CD4-positive, alpha-beta memory T cell (primary cell): ENCODE measurements at regions not wholly inside any gene's neighbourhood (a gene's known extent, or its start where the extent isn't known, plus 50 kb on each side); places are given as distances from the start of the nearest gene placed in this dataset.

Source experiments
- CTCF ChIA-PET: fragments of 350-600 bp; sonication (Branson Sonifier 250); formaldehyde crosslinking; loops from one replicate; lab custom pipeline; 2021; ENCODE audit warnings: inconsistent platforms; ENCODE audit not compliant: partially characterized antibody; lab: Charles Lee
- POLR2A ChIA-PET: fragments of 350-600 bp; sonication (Branson Sonifier 250); formaldehyde crosslinking; loops from one replicate; lab custom pipeline; 2021; ENCODE audit not compliant: partially characterized antibody; lab: Charles Lee
- DNase-seq, 5 donors: peaks; one replicate each; pipeline versions ENCODE4 v3.0.0 to v3.0.0-alpha.2; 2020 to 2022; ENCODE audit warnings: mixed read lengths in 1 of 5
- H3K27ac ChIP-seq: one replicate; pipeline ENCODE4 v1.7.0; 2013; ENCODE audit warnings: low read depth, low read length
- H3K27me3 ChIP-seq: 2 replicates; pipeline ENCODE4 v1.7.0; 2013; ENCODE audit warnings: mild to moderate bottlenecking, low read length, moderate library complexity; ENCODE audit not compliant: insufficient read depth
- H3K36me3 ChIP-seq: 2 replicates; pipeline ENCODE4 v1.7.0; 2013; ENCODE audit warnings: mild to moderate bottlenecking, low read length, moderate library complexity; ENCODE audit not compliant: insufficient read depth
- H3K4me1 ChIP-seq: 2 replicates; pipeline ENCODE4 v1.7.0; 2013; ENCODE audit warnings: mild to moderate bottlenecking, low read length, moderate library complexity; ENCODE audit not compliant: insufficient read depth
- H3K4me3 ChIP-seq, 2 donors: one replicate each; pipeline ENCODE4 v1.7.0; 2013; ENCODE audit warnings: low read length in 2 of 2, mild to moderate bottlenecking in 1 of 2
- H3K9me3 ChIP-seq, 2 donors: one replicate each; pipeline ENCODE4 v1.7.0; 2013; ENCODE audit warnings: low read length in 2 of 2, control low read depth in 1 of 2; ENCODE audit not compliant: control insufficient read depth in 1 of 2
- H3K27ac Mint-ChIP-seq, 7 donors: one replicate each; pipeline ENCODE4 v1.8.0; 2020 to 2021; ENCODE audit warnings: mixed read lengths in 7 of 7, mild to moderate bottlenecking in 6 of 7, inconsistent platforms in 3 of 7, moderate library complexity in 3 of 7
- H3K27me3 Mint-ChIP-seq, 2 donors: one replicate each; pipeline ENCODE4 v1.8.0; 2020 to 2021; ENCODE audit warnings: mixed read lengths in 2 of 2
- H3K36me3 Mint-ChIP-seq, 2 donors: one replicate each; pipeline ENCODE4 v1.8.0; 2020 to 2021; ENCODE audit warnings: mixed read lengths in 2 of 2, inconsistent platforms in 1 of 2, mild to moderate bottlenecking in 1 of 2
- H3K4me1 Mint-ChIP-seq, 4 donors: one replicate each; pipeline ENCODE4 v1.8.0; 2020 to 2021; ENCODE audit warnings: mixed read lengths in 4 of 4, mild to moderate bottlenecking in 1 of 4
- H3K4me3 Mint-ChIP-seq, 8 donors: one replicate each; pipeline ENCODE4 v1.8.0; 2020 to 2021; ENCODE audit warnings: mixed read lengths in 8 of 8, mild to moderate bottlenecking in 7 of 8, moderate library complexity in 6 of 8, inconsistent platforms in 3 of 8
- H3K9me3 Mint-ChIP-seq, 8 donors: one replicate each; pipeline ENCODE4 v1.8.0; 2020 to 2021; ENCODE audit warnings: mixed read lengths in 8 of 8, mild to moderate bottlenecking in 5 of 8, inconsistent platforms in 3 of 8, moderate library complexity in 1 of 8
- intact Hi-C: fragments of 100-400 bp; cut with micrococcal nuclease; formaldehyde crosslinking; loops from one replicate; pipeline ENCODE4 v1.15.1; 2023

- ChIA-PET CTCF (no interaction called here), POLR2A (no interaction called here)
- Mint-ChIP-seq H3K36me3 (peaks cover 4 to 8% of the 10 kb centered on the region in 2 donors), H3K27me3 (peaks cover 0 to 3% of the 10 kb centered on the region in 2 donors), H3K4me1 (no peaks in the 10 kb centered on the region), H3K4me3 (no peak overlapping the region), H3K9me3 (peaks cover 6 to 48% (median 38%) of the 10 kb centered on the region in 8 donors), H3K27ac (peak overlapping the region in 1 of 7 donors; percentile 23)
- no peaks in the 10 kb centered on the region for H3K4me1 ChIP-seq
- no peak overlapping the region for H3K27ac ChIP-seq
- no peaks in the 10 kb centered on the region for H3K36me3 ChIP-seq
- no peak overlapping the region for H3K4me3 ChIP-seq
- H3K27me3 ChIP-seq = no peaks in the 10 kb centered on the region
- no peak for DNase-seq
- no peaks in the 10 kb centered on the region for H3K9me3 ChIP-seq
- intact Hi-C loops = no loop called here
These were observed 58.7 kb downstream of the CYTL1 start for GRCh38 chr4:4960574-4960973.

GRCh38 chr4:4961936-4962335 is 57.3 kb downstream of the CYTL1 start:
- Mint-ChIP-seq H3K4me1 (no peaks in the 10 kb centered on the region), H3K27ac (no peak overlapping the region), H3K27me3 (peaks cover 0 to 3% of the 10 kb centered on the region in 2 donors), H3K9me3 (peaks cover 6 to 48% (median 38%) of the 10 kb centered on the region in 8 donors), H3K36me3 (peaks cover 4 to 8% of the 10 kb centered on the region in 2 donors), H3K4me3 (no peak overlapping the region)
- no peaks in the 10 kb centered on the region for H3K9me3 ChIP-seq
- CTCF ChIA-PET = no interaction called here
- no peaks in the 10 kb centered on the region for H3K4me1 ChIP-seq
- POLR2A ChIA-PET = no interaction called here
- no peaks in the 10 kb centered on the region for H3K27me3 ChIP-seq
- intact Hi-C loops = no loop called here
- DNase-seq = no peak
- H3K36me3 ChIP-seq = no peaks in the 10 kb centered on the region
- no peak overlapping the region for H3K27ac ChIP-seq
- no peak overlapping the region for H3K4me3 ChIP-seq

GRCh38 chr4:4962928-4963327 is 56.3 kb downstream of the CYTL1 start:
- Mint-ChIP-seq H3K4me3 (no peak overlapping the region), H3K27me3 (peaks cover 0 to 3% of the 10 kb centered on the region in 2 donors), H3K9me3 (peaks cover 6 to 48% (median 38%) of the 10 kb centered on the region in 8 donors), H3K36me3 (peaks cover 4 to 8% of the 10 kb centered on the region in 2 donors), H3K4me1 (no peaks in the 10 kb centered on the region), H3K27ac (no peak overlapping the region)
- H3K9me3 ChIP-seq = no peaks in the 10 kb centered on the region
- DNase-seq = no peak
- intact Hi-C loops = no loop called here
- no peak overlapping the region for H3K27ac ChIP-seq
- no peaks in the 10 kb centered on the region for H3K36me3 ChIP-seq
- H3K4me3 ChIP-seq = no peak overlapping the region
- ChIA-PET POLR2A (no interaction called here), CTCF (no interaction called here)
- H3K27me3 ChIP-seq = no peaks in the 10 kb centered on the region
- H3K4me1 ChIP-seq = no peaks in the 10 kb centered on the region
